Adrenal gland (tissue), 9 donors: ENCODE measurements at regions not wholly inside any gene's neighbourhood (a gene's known extent, or its start where the extent isn't known, plus 50 kb on each side); places are given as distances from the start of the nearest gene placed in this dataset.

ENCODE experiments used
- DNase-seq, 7 donors: peaks; one replicate each; pipeline ENCODE4 v3.0.0-alpha.2; 2019 to 2020
- H3K27ac ChIP-seq, 5 donors: fragments of 200-600 bp; sonication (generic) in 4 of 5; 1 replicate in 3 of 5; 2 replicates in 2 of 5; pipeline versions ENCODE4 v1.5.1 to v1.8.0; 2016 to 2020; ENCODE audit warnings: mild to moderate bottlenecking in 1 of 5
- H3K27me3 ChIP-seq: fragments of 200-600 bp; 2 replicates; pipeline ENCODE4 v1.8.0; 2021
- H3K36me3 ChIP-seq, 2 donors: fragments of 200-600 bp; replicated peaks in 1 of 2; 1 replicate in 1 of 2; 2 replicates in 1 of 2; pipeline versions ENCODE4 v1.5.1 to v1.8.0; 2018 to 2022
- H3K4me1 ChIP-seq, 2 donors: fragments of 200-600 bp; replicated peaks in 1 of 2; 1 replicate in 1 of 2; 2 replicates in 1 of 2; pipeline versions ENCODE4 v1.5.1 to v1.8.0; 2018 to 2021
- H3K4me3 ChIP-seq, 4 donors: fragments of 200-600 bp; sonication (generic) in 3 of 4; one replicate each; pipeline ENCODE4 v1.5.1; 2016 to 2018
- H3K9me3 ChIP-seq, 3 donors: fragments of 200-600 bp; sonication (generic) in 1 of 3; replicated peaks in 1 of 3; 1 replicate in 2 of 3; 2 replicates in 1 of 3; pipeline versions ENCODE4 v1.5.1 to v1.8.0; 2016 to 2021
- CTCF ChIP-seq, 6 experiments: fragments of 450-650 bp in 4 of 6; fragments of 200-600 bp in 2 of 6; sonication (generic) in 1 of 6; IDR thresholded peaks; 1 replicate in 5 of 6; 2 replicates in 1 of 6; pipeline versions ENCODE4 v1.5.1 to v1.8.0; 2016 to 2021; ENCODE audit warnings: antibody characterized with exemption in 6 of 6, mild to moderate bottlenecking in 2 of 6, moderate library complexity in 1 of 6
- POLR2A ChIP-seq, 2 donors: fragments of 450-650 bp; IDR thresholded peaks; one replicate each; pipeline ENCODE4 v1.6.1; 2017; ENCODE audit warnings: antibody characterized with exemption in 2 of 2, mild to moderate bottlenecking in 2 of 2, moderate library complexity in 1 of 2
- WGBS, 4 donors: extraction: QIAGEN DNeasy Blood & Tissue Kit in 2 of 4; methylation state at CpG; one replicate each; pipeline versions ENCODE4 v1.1.5 to v1.1.7; 2013 to 2017; 5-methylcytosine and 5-hydroxymethylcytosine counted together
- intact Hi-C, 2 donors: fragments of 100-400 bp; cut with DNase I; formaldehyde crosslinking; loops; one replicate each; pipeline versions ENCODE4 v1.14.1 to v1.15.0; 2022 to 2023
- donor health status: healthy with polysubstance abuse.
- donor health status: Bipolar disorder and iron deficiency.
- donor health status: DM: yes; HTN: yes; CAD: no.
- donor health status: DM: no; HTN: no; CAD: no.
- donor health status: DM: no; HTN: no; CAD: no.

GRCh38 chr16:72722552-72722951 is 325.4 kb downstream of the ZFHX3 start:
- Histone ChIP-seq H3K9me3 (no peaks in the 10 kb centered on the region), H3K27ac (no peak overlapping the region), H3K27me3 (no peaks in the 10 kb centered on the region), H3K4me3 (no peak overlapping the region), H3K36me3 (no peaks in the 10 kb centered on the region), H3K4me1 (no peaks in the 10 kb centered on the region)
- TF ChIP-seq CTCF (IDR thresholded peaks at IDR 0.05) (no peak), POLR2A (IDR thresholded peaks at IDR 0.05) (no peak)
- no peak for DNase-seq
- 77 to 88% (median 83%) methylated on average over 5 of the region's 5 CpGs for WGBS, 4 donors
- intact Hi-C loops, result no loop called here

- H3K36me3 ChIP-seq, result no peaks in the 10 kb centered on the region
These were observed 325.9 kb downstream of the ZFHX3 start for GRCh38 chr16:72721981-72722380.

GRCh38 chr16:72715267-72715666 is 332.7 kb downstream of the ZFHX3 start:
- Histone ChIP-seq H3K27me3 (no peaks in the 10 kb centered on the region), H3K9me3 (peaks cover 0 to 11% (median 2%) of the 10 kb centered on the region in 3 donors), H3K4me1 (no peaks in the 10 kb centered on the region), H3K27ac (no peak overlapping the region), H3K4me3 (no peak overlapping the region), H3K36me3 (no peaks in the 10 kb centered on the region)
- WGBS, 4 donors, result 81 to 96% (median 91%) methylated on average over 1 of the region's 1 CpG
- DNase-seq, result no peak
- intact Hi-C loops, result no loop called here
- no peak for TF ChIP-seq POLR2A (IDR thresholded peaks at IDR 0.05)
- TF ChIP-seq CTCF (IDR thresholded peaks at IDR 0.05), result no peak

More at GRCh38 chr16:72721981-72722380, 325.9 kb downstream of the ZFHX3 start:
- WGBS, 4 donors, result 53 to 59% (median 55%) methylated on average over 4 of the region's 4 CpGs
- TF ChIP-seq CTCF (IDR thresholded peaks at IDR 0.05) (no peak), POLR2A (IDR thresholded peaks at IDR 0.05) (no peak)
- no peaks in the 10 kb centered on the region for H3K27me3 ChIP-seq
- no peak overlapping the region for H3K27ac ChIP-seq
- H3K4me3 ChIP-seq, result no peak overlapping the region
- no peak for DNase-seq
- H3K4me1 ChIP-seq, result no peaks in the 10 kb centered on the region
- H3K9me3 ChIP-seq, result no peaks in the 10 kb centered on the region
- intact Hi-C loops, result no loop called here

- no peak overlapping the region for H3K27ac ChIP-seq
- WGBS, 4 donors, result 95 to 100% (median 98%) methylated on average over 1 of the region's 1 CpG
- no peak for TF ChIP-seq CTCF (IDR thresholded peaks at IDR 0.05)
- TF ChIP-seq POLR2A (IDR thresholded peaks at IDR 0.05), result no peak
- peaks cover 0 to 11% (median 2%) of the 10 kb centered on the region in 3 donors for H3K9me3 ChIP-seq
- no peak overlapping the region for H3K4me3 ChIP-seq
- intact Hi-C loops, result no loop called here
- DNase-seq, result no peak
- no peaks in the 10 kb centered on the region for H3K27me3 ChIP-seq
- H3K4me1 ChIP-seq, result no peaks in the 10 kb centered on the region
- no peaks in the 10 kb centered on the region for H3K36me3 ChIP-seq
These were observed 336.1 kb downstream of the ZFHX3 start for GRCh38 chr16:72711823-72712222.
